HG02870 (cell line): ENCODE measurements at regions not wholly inside any gene's neighbourhood (a gene's known extent, or its start where the extent isn't known, plus 50 kb on each side); places are given as distances from the start of the nearest gene placed in this dataset.

Source experiments
- ATAC-seq: cut with Tn5 transposase; IDR thresholded peaks from one replicate; pipeline ENCODE4 v1.9.1; 2021; ENCODE audit warnings: mild to moderate bottlenecking, moderate library complexity; ENCODE audit not compliant: unreplicated experiment

- ATAC-seq: no peak
Observed at GRCh38 chr6:43876602-43877001, 106.6 kb downstream of the VEGFA start.

DNA sequence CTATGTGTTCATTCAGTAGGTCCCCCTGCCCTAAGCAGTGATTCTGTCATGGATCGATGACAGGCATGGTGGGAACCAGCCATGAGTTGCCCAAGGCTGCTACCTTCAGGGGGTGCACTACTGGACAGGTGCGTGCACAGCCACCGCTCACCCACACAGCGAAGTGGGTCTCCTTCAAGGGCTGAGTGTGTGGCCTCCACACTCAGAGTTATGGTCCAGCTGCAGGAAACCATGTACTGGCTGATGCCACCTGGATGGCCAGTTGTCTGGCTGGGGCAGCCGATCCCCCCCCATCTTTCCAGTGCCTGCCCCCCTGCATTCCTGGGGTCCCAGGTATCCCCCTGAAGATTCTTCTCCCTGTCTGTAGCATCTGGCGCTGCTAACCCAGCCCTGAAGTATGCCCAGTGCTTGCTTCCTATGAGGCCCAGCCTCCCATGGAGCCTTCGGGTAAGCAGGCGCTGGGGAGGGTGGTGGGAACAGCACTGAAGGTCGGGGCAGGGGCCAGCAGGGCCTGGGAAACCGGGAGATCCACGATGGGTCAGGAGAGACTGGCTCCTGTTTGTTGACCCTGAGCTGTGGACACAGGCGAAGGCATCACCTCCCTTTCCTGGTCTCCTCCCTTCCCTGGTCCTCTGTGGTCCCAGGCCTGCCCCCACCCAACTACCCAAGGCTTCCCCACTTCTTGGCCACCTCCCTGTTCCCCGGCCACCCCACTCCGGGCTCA is 106.0 kb downstream of the VEGFA start:
- no peak for ATAC-seq

DNA sequence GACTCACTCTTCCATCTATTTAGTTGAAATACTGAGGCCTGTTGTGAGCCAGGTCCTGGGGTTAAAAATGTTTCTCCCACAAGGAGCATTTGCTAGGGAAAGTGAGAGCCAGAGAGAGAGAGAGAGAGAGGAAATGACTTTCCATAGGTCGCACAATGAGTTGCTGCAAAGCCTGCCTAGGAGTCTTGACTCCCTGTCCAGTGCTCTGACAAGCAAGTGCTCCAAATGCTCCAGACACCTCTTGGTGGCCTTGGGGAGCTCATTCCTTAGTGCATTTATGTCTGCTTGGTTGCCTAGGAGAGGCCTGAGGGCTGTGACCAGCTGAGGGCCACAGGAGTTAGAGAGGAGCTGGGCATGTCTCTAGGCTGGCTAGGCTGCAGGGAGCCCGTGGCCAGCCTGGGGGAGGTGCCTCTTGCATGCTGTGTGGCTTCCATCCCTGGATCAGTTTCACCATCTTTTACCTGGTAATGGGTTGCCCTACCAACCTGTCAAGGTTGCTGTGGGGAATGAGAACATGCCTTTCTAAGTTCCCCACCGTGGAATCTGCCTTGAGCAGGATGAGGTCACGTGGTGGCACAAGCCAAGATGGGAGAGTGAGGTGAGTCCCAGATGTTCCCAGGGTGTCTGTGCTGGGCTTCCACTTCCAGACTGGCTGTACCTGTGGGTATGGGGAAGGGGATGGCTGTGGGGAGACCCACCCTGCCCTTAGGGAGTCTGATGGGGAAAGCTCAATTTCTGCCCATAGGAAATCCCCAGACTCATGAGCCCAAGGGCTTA is 105.0 kb downstream of the VEGFA start:
- ATAC-seq: no peak

- ATAC-seq: no peak
Observed at GRCh38 chr6:43873806-43874714, 104.0 kb downstream of the VEGFA start.

GRCh38 chr6:43871933-43872332 is 101.9 kb downstream of the VEGFA start:
- no peak for ATAC-seq

DNA sequence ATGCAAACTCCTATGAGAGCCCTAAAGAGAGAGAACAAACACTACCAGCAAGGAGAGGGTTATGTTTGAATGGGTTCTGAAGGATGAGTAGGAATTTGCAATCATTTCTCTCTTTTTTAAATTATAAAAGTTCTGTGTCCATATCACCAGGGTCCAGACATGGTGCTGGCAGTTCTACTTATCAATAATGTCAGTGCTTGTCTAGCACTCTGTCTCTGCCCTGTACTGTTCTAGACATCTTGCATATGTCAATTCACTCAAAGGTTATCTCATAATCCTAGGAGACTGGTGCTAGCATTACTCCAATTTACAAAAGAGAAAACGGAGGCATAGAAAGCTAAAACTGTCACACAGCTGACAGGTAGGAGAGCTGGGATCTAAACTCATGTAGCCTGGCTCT is 101.3 kb downstream of the VEGFA start:
- no peak for ATAC-seq

DNA sequence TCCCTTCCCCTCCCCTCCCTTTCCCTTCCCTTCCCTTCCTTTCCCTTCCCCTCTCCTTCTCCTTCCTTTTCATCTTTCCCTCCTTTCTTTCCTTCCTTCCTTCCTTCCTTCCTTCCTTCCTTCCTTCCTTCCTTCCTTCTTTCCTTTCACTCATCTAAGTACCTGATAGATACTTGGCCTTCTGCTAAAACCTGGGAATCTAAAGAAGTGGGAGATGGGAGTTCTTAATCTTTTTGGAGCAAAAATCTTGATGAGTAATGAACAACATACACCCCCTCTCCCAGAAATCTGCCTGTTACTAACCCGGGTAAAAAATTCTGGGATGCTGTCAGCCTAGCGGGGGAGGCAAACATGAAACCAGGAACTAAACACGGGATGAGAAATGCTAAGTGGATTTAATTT is 100.7 kb downstream of the VEGFA start:
- ATAC-seq: no peak

DNA sequence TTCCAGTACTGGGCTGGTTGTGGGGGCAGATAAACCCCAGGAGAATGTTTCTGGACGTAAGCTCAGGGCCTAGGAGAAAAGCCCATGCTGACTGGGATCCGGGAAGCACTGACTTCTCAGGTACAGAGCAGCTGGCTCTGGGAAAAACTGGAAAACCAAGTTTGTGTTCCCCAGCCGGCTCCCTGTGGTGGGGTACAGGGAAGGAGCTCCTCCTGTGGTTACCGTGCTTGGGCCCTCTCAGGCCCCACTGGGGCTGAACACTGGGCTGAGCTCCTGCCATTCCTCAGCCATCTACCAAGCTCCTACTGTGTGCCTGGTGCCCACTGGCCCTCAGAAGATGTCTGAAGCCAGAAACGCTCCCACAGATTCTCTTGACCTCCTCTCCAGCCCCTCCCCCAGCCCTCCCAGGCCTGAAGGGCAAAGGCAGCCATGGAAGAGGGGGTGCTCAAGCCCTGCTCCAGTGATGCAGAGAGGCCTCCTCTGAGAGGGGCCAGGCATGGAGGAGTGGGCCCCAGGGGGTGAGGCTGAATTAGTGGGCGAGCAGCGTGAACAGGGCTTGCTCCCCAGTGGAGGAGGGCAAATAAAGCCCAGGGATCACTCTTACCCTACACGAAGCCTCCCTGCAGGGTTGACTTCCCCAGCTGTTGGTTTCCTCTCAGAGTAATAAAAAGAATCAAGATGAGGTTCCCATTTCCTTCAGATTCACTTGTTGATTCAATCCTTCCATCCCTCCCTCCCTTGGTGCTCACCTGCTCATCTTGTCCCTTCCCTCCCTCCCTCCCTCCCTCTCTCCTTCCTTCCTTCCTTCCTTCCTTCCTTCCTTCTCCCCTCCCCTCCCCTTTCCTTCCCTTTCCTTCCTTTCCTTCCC is 100.0 kb downstream of the VEGFA start:
- ATAC-seq: no peak

DNA sequence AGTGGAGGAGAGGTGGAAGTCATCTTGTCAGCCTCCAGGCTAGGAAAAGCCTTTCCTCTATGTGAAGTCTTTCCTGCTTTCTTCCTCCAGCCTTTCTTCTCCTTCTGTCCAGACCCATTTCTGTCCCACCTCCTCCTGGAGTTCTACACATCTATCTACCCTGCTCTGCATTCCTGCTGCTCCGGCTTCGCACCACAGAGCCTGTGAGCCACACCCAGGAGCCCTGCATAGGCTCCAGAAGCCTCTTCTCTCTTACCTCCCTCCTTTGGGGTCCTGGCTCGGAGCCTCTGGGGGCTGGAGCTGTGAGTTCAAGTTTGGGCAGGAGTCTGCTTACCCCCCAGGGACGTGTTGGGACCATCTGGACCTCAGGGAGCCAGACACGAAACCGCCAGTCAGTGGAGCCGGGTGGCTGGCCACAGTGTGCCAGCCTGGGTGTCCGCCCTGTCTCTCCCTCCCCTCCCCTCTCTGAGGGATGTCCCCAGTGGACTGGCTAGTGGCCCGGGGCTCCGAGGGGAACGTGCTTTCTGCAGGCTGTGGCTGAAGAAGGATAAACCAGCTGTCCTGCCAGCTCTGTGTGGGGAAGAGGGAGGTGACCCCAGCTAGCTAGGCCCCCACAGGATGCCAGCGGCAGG is 99.2 kb downstream of the VEGFA start:
- no peak for ATAC-seq

DNA sequence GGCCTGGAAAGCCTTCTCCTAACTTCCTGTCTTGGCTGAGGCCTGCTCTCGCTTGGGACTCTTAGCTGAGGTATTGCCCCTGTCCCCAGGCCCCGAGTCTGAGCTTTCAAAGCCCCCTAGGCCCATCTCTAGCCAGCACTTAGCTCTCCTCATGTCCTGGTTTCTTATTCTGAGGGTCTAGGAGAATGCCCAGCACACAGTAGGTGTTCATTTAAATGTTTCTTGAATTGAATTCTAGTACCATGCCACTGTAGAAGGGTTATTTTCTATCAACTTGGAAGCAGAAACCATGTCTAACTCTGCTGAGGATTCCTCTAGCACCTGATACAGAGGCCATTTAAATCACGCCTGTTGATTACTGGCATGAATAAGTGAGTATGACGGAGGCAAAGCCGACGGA is 98.5 kb downstream of the VEGFA start:
- no peak for ATAC-seq

GRCh38 chr6:43867996-43868395 is 98.0 kb downstream of the VEGFA start:
- ATAC-seq: no peak

GRCh38 chr6:43867246-43867645 is 97.2 kb downstream of the VEGFA start:
- ATAC-seq: no peak

DNA sequence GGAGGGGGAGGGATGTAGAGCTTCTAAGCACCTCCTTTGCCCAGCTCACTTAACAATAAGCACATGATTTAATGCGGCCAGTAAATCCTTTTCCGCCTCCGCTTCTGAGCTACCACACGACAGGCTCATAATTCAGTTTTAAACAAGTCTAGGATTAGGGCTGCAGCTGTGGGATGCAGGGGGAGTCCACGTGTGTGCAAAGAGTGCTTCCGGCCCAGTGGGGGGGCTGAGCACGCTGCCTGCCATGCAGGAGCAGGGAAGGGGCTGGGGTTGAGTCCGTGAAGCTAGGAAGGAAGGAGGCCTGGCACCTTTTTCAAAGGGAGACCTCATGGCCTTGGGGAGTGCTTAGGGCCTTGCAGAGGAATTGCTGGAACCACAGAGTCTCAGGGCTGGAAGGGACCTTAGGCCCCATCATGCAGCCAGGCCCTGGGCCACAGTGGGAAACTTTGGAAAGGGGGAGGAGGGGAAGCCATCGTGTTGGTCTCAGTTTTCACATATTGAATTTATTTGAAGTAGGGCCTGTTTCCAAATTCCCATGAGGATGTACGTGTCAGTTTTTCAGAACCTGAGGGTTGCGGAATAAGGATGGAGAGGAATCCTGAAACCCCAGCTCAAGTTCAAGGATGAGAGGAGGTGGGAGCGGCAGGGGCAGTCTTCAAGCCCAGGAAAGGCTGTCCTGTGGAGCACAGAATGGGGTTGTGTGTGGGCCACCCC is 96.1 kb downstream of the VEGFA start:
- ATAC-seq: no peak

GRCh38 chr6:43865086-43865485 is 95.1 kb downstream of the VEGFA start:
- ATAC-seq: no peak

DNA sequence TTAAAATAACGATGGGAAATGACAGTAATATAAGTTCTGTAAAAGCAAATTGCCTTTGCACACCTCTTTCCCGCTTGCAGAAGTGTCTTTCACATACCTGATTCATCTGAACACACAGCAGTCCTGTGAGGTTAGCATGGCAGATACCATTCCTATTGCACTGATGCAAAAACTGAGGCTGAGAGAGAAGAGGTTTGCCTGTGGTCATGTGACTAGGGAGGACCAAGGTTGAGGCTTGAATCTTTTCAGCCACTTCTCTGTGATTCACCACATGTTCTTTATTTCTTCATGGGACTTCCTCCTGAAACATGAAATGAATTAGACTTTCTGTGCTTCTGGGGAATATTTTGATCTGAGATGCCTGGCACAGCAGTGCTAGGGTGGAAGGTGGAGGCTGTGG is 92.9 kb downstream of the VEGFA start:
- ATAC-seq: no peak

- ATAC-seq: no peak
Observed at GRCh38 chr6:43861212-43861894, 91.3 kb downstream of the VEGFA start.

DNA sequence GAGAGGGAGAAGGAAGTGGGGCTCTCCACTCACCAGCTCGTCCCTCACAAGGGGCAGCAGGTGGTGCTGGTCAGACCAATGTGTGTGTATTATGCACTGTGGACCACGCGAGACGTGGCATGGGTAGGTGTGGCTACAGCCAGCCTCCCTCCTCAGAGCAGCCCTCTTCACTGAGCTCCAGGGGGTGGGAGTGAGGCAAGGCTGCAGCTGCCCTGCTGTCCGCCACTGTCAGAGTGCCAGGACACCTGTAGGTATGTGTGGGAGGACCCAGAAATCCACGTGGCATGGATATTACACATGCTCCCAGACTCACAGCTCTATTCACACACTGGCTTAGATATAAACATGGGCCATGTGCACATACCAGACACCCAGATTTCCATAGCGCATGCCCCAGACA is 90.3 kb downstream of the VEGFA start:
- ATAC-seq: no peak

DNA sequence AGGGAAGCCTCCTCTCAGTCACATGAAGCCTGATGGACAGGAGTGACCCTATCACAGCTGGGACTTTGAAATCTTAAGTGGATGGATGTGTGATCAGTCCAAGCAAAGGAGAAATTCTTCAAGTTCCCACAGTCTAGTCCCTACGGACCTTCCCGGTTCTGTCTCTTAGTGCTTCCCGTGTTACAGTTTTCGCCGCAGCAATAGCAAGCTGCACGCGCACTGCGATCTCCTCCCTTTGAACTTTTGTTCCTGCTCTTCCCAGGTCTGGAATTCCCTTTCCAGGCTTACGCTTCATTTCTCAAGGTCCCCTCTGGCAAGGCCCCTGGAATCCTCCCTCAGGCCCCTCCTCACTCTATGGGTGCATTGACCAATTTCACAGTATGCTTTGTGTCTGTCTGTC is 89.2 kb downstream of the VEGFA start:
- ATAC-seq: no peak
